ENCODE measurements at regions not wholly inside any gene's neighbourhood (a gene's known extent, or its start where the extent isn't known, plus 50 kb on each side); places are given as distances from the start of the nearest gene placed in this dataset.

GRCh38 chr13:29935309-29935981 is 85.0 kb upstream of the UBL3 start (continued):
- TF ChIP-seq GLI2 (tag by site-specific recombination; IDR thresholded peaks at IDR 0.05; ENCODE audit: borderline replicate concordance, low read depth) (no peak), BCL11A (tag by site-specific recombination; IDR thresholded peaks at IDR 0.05; ENCODE audit: low read depth) (no peak), KLF10 (tag by site-specific recombination; IDR thresholded peaks at IDR 0.05) (no peak), ZNF792 (tag by site-specific recombination; IDR thresholded peaks at IDR 0.05) (no peak), OVOL3 (tag by site-specific recombination; IDR thresholded peaks at IDR 0.05) (no peak)

- CTCF ChIA-PET, result interaction anchor here (1.1 kb wide), 1 partner anchor 11 kb away, joined by 5 read pairs; no protein-coding TSS in a partner anchor
- TF ChIP-seq KLF7 (tag by site-specific recombination; IDR thresholded peaks at IDR 0.05; ENCODE audit: borderline replicate concordance), result no peak
- no peak for TF ChIP-seq SCRT1 (tag by site-specific recombination; IDR thresholded peaks at IDR 0.05; ENCODE audit: borderline replicate concordance)
- no peak for TF ChIP-seq ZNF391 (tag by site-specific recombination; IDR thresholded peaks at IDR 0.05; ENCODE audit: borderline replicate concordance, low read depth)
- no peak for TF ChIP-seq ZNF148 (tag by site-specific recombination; IDR thresholded peaks at IDR 0.05; ENCODE audit: borderline replicate concordance)
- no peak for TF ChIP-seq ZNF423 (tag by site-specific recombination; IDR thresholded peaks at IDR 0.05)
- no peak for TF ChIP-seq ZBTB49 (tag by site-specific recombination; IDR thresholded peaks at IDR 0.05; ENCODE audit: low read depth)
- no peak for TF ChIP-seq SETDB1 (IDR thresholded peaks at IDR 0.05; ENCODE audit: insufficient read length, low read length)
- H3K27ac ChIP-seq (ENCODE audit: extremely low read depth, low read depth, low read length), result no peak overlapping the region
- POLR2A ChIA-PET, result interaction anchor here (1.4 kb wide), 1 partner anchor 151 kb away, joined by 3 read pairs; no protein-coding TSS in a partner anchor
- no peaks in the 10 kb centered on the region for H3K4me1 ChIP-seq (ENCODE audit: control insufficient read depth, insufficient read depth, low read length)
- H3K36me3 ChIP-seq (ENCODE audit: control insufficient read depth in 2 of 2, insufficient read depth in 1 of 2, low read length in 2 of 2), result no peaks in the 10 kb centered on the region
- no peak overlapping the region for H3K4me3 ChIP-seq (ENCODE audit: low read depth, low read length)
- H3K9me3 ChIP-seq (ENCODE audit: control insufficient read depth, insufficient read depth, low read depth, low read length), result no peaks in the 10 kb centered on the region
Observed at GRCh38 chr13:29934531-29935308, 84.3 kb upstream of the UBL3 start.

- CTCF ChIA-PET, result no interaction called here
- no peak overlapping the region for H3K4me3 ChIP-seq (ENCODE audit: low read depth, low read length)
Observed at GRCh38 chr13:29933401-29933800, 83.0 kb upstream of the UBL3 start.

More at GRCh38 chr13:29933401-29933800, 83.0 kb upstream of the UBL3 start:
- POLR2A ChIA-PET, result no interaction called here
- H3K36me3 ChIP-seq (ENCODE audit: control insufficient read depth in 2 of 2, insufficient read depth in 1 of 2, low read length in 2 of 2), result no peaks in the 10 kb centered on the region
- no peak for TF ChIP-seq YY2 (tag by site-specific recombination; IDR thresholded peaks at IDR 0.05)
- no peak for TF ChIP-seq ZNF202 (tag by site-specific recombination; IDR thresholded peaks at IDR 0.05; ENCODE audit: borderline replicate concordance)
- no peak for TF ChIP-seq ZNF19 (tag by site-specific recombination; IDR thresholded peaks at IDR 0.05; ENCODE audit: low read depth)
- TF ChIP-seq ZNF416 (tag by site-specific recombination; IDR thresholded peaks at IDR 0.05), result no peak
- TF ChIP-seq ZNF701 (tag by site-specific recombination; IDR thresholded peaks at IDR 0.05), result no peak
- no peak for TF ChIP-seq HIC1 (tag by site-specific recombination; IDR thresholded peaks at IDR 0.05)
- no peak for TF ChIP-seq ZSCAN5A (tag by site-specific recombination; IDR thresholded peaks at IDR 0.05)
- no peak for TF ChIP-seq ZFP69B (tag by site-specific recombination; IDR thresholded peaks at IDR 0.05)
- no peak for TF ChIP-seq ZNF239 (tag by site-specific recombination; IDR thresholded peaks at IDR 0.05)
- no peak for TF ChIP-seq ZNF692 (tag by site-specific recombination; IDR thresholded peaks at IDR 0.05)
- H3K27ac ChIP-seq (ENCODE audit: extremely low read depth, low read depth, low read length), result no peak overlapping the region
- no peaks in the 10 kb centered on the region for H3K4me1 ChIP-seq (ENCODE audit: control insufficient read depth, insufficient read depth, low read length)
- no peaks in the 10 kb centered on the region for H3K9me3 ChIP-seq (ENCODE audit: control insufficient read depth, insufficient read depth, low read depth, low read length)
